SU-DHL-6 (cell line): ENCODE measurements at regions not wholly inside any gene's neighbourhood (a gene's known extent, or its start where the extent isn't known, plus 50 kb on each side); places are given as distances from the start of the nearest gene placed in this dataset.

Source experiments
- H2AFZ ChIP-seq: fragments of 200-600 bp; sonication (generic); 2 replicates; pipeline ENCODE4 v1.6.1; 2014; ENCODE audit warnings: low read depth, mild to moderate bottlenecking, moderate library complexity, mixed read lengths, antibody characterized with exemption, low read length; ENCODE audit not compliant: severe bottlenecking
- H3F3A ChIP-seq: fragments of 200-600 bp; shearing (Covaris generic); 2 replicates; pipeline ENCODE4 v1.6.0; 2016; ENCODE audit warnings: antibody characterized with exemption, mild to moderate bottlenecking; ENCODE audit not compliant: insufficient read depth
- H3K27ac ChIP-seq: fragments of 200-600 bp; sonication (generic); 2 replicates; pipeline ENCODE4 v1.5.1; 2016; ENCODE audit warnings: low read depth, mild to moderate bottlenecking, low read length, moderate library complexity, mixed read lengths
- H3K27me3 ChIP-seq: fragments of 200-600 bp; sonication (generic), shearing (Covaris generic); 2 replicates; pipeline ENCODE4 v1.6.0; 2014; ENCODE audit warnings: mild to moderate bottlenecking, low read length
- H3K36me3 ChIP-seq: fragments of 200-600 bp; sonication (generic); 2 replicates; pipeline ENCODE4 v1.6.1; 2014; ENCODE audit warnings: mild to moderate bottlenecking, low read length, mixed read lengths
- H3K4me2 ChIP-seq: fragments of 300-600, 200-600 bp; shearing (Covaris generic), sonication (generic); 2 replicates; pipeline ENCODE4 v1.6.0; 2014; ENCODE audit warnings: low read length, low read depth, mild to moderate bottlenecking; ENCODE audit not compliant: poor library complexity, severe bottlenecking
- H3K4me3 ChIP-seq: fragments of 200-600 bp; sonication (generic); 2 replicates; pipeline ENCODE4 v1.5.1; 2014; ENCODE audit warnings: antibody characterized with exemption, low read length, mild to moderate bottlenecking, mixed read lengths; ENCODE audit not compliant: insufficient read depth, poor library complexity, severe bottlenecking
- H3K79me2 ChIP-seq: fragments of 200-600 bp; sonication (generic); 2 replicates; pipeline ENCODE4 v1.6.1; 2014; ENCODE audit warnings: mild to moderate bottlenecking, low read length, moderate library complexity; ENCODE audit not compliant: insufficient read depth
- H3K9ac ChIP-seq: fragments of 200-600 bp; sonication (generic); 2 replicates; pipeline ENCODE4 v1.7.0; 2014; ENCODE audit warnings: mild to moderate bottlenecking, low read length
- H3K9me2 ChIP-seq: fragments of 200-600 bp; sonication (generic); replicated peaks from 2 replicates; pipeline ENCODE4 v1.6.1; 2014; ENCODE audit warnings: low read length; ENCODE audit not compliant: insufficient read depth
- H3K9me3 ChIP-seq: fragments of 200-600 bp; sonication (generic); 2 replicates; pipeline ENCODE4 v1.6.1; 2014; ENCODE audit warnings: low read length, mixed read lengths; ENCODE audit not compliant: insufficient read depth
- H4K20me1 ChIP-seq: fragments of 200-600 bp; sonication (generic); 2 replicates; pipeline ENCODE4 v1.6.1; 2014; ENCODE audit warnings: low read depth, mild to moderate bottlenecking, antibody characterized with exemption, low read length, moderate library complexity, mixed read lengths
- EZH2phosphoT487 ChIP-seq: fragments of 200-600 bp; sonication (generic), shearing (Covaris generic); conservative IDR thresholded peaks from 2 replicates; pipeline ENCODE4 v1.6.1; 2018; ENCODE audit warnings: mild to moderate bottlenecking, antibody characterized with exemption, low read length, moderate library complexity, mixed read lengths
- TF ChIP-seq, protein P1 (sequence below): fragments of 200-600 bp; sonication (generic); IDR thresholded peaks from one replicate; pipeline ENCODE4 v1.5.1; 2017; ENCODE audit warnings: antibody characterized with exemption, mild to moderate bottlenecking, low read length, moderate library complexity; ENCODE audit not compliant: insufficient read depth, poor library complexity, severe bottlenecking

DNA sequence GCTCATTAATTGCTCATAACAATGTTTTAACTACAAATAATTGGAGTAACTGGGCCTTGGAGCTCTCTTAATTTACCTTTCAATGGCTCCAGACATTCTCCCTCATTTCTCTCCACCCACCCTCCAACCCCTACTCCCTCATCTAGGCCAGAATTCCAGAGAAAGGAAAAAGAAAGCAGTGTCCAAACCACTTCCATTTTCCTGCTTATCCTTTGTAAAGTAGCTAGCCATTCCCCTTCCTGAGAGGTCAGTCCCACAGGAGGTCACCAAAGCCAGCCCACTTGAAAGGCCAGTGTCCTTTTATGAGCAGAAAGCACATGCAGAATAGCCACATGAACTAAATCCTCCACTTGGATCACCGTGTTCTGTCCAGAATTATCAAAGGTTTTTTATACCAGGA lies 404.8 kb upstream of the FAT3 start:
- Histone ChIP-seq H3K4me3 (no peak overlapping the region), H4K20me1 (no peaks in the 10 kb centered on the region), H3K79me2 (no peaks in the 10 kb centered on the region), H3K9me3 (no peaks in the 10 kb centered on the region), H3K9me2 (no peaks in the 10 kb centered on the region), H3F3A (no peaks in the 10 kb centered on the region), H3K4me2 (no peak overlapping the region), H2AFZ (no peak overlapping the region), H3K36me3 (no peaks in the 10 kb centered on the region), H3K27me3 (no peaks in the 10 kb centered on the region), H3K9ac (no peak overlapping the region), H3K27ac (no peak overlapping the region)
- TF ChIP-seq, protein P1, sequence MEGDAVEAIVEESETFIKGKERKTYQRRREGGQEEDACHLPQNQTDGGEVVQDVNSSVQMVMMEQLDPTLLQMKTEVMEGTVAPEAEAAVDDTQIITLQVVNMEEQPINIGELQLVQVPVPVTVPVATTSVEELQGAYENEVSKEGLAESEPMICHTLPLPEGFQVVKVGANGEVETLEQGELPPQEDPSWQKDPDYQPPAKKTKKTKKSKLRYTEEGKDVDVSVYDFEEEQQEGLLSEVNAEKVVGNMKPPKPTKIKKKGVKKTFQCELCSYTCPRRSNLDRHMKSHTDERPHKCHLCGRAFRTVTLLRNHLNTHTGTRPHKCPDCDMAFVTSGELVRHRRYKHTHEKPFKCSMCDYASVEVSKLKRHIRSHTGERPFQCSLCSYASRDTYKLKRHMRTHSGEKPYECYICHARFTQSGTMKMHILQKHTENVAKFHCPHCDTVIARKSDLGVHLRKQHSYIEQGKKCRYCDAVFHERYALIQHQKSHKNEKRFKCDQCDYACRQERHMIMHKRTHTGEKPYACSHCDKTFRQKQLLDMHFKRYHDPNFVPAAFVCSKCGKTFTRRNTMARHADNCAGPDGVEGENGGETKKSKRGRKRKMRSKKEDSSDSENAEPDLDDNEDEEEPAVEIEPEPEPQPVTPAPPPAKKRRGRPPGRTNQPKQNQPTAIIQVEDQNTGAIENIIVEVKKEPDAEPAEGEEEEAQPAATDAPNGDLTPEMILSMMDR: no peak

- H3K9me2 ChIP-seq: no peaks in the 10 kb centered on the region
- no peak overlapping the region for H2AFZ ChIP-seq
- H3K79me2 ChIP-seq: no peaks in the 10 kb centered on the region
- H3K36me3 ChIP-seq: no peaks in the 10 kb centered on the region
- no peaks in the 10 kb centered on the region for H4K20me1 ChIP-seq
- H3K9ac ChIP-seq: no peak overlapping the region
- H3K4me2 ChIP-seq: no peak overlapping the region
- TF ChIP-seq EZH2phosphoT487: no peak
- TF ChIP-seq, protein P1: no peak
- H3K4me3 ChIP-seq: no peak overlapping the region
- no peak overlapping the region for H3K27ac ChIP-seq
- H3F3A ChIP-seq: no peaks in the 10 kb centered on the region
- no peaks in the 10 kb centered on the region for H3K27me3 ChIP-seq
- H3K9me3 ChIP-seq: no peaks in the 10 kb centered on the region
Observed at GRCh38 chr11:91819195-91819594, 405.4 kb upstream of the FAT3 start.

DNA sequence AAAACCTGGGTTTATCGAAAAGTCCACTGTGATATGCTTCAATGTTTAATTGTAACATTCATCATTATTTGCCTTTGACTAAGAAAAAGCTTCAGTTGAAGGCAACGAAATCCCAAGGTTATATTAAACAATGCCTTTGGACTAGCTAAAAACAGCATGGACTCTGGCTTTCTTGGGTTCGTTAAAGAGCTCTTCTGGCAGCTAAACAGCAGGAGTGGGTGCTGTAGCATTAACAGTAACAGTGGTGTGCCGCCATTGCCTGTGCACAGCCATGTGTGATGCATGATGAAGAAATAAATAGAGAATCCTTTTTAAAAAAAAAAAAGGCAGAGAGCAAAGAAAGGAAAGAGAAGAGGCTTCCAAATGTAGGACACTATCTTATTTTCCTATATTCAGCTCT lies 406.6 kb upstream of the FAT3 start:
- Histone ChIP-seq H3K4me3 (no peak overlapping the region), H3K27me3 (no peaks in the 10 kb centered on the region), H3K4me2 (no peak overlapping the region), H3K9ac (no peak overlapping the region), H3K27ac (no peak overlapping the region), H3K9me3 (no peaks in the 10 kb centered on the region), H4K20me1 (no peaks in the 10 kb centered on the region), H3K79me2 (no peaks in the 10 kb centered on the region), H3K36me3 (no peaks in the 10 kb centered on the region), H3K9me2 (no peaks in the 10 kb centered on the region), H3F3A (no peaks in the 10 kb centered on the region), H2AFZ (no peak overlapping the region)
- TF ChIP-seq EZH2phosphoT487: no peak
- TF ChIP-seq, protein P1: no peak

DNA sequence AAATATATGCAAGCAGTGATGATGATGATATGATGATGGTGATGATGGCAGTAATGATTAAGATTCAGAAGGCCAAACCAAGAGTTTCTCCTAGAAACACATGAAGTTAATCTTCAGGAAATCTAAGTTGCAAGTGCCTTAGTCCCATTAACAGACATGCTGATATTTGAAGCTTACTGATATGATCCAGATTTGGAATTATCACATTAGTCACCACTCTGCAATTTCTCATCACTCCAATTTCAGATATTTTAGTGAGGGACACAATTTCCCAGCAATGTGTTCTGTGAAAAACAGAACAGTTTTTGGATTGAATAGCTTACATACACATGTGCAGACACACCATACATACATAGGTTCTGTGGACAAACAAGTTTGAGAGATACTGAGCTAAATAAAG lies 411.4 kb upstream of the FAT3 start:
- TF ChIP-seq, protein P1: no peak
- no peak for TF ChIP-seq EZH2phosphoT487
- no peak overlapping the region for H2AFZ ChIP-seq
- no peak overlapping the region for H3K27ac ChIP-seq
- H3K4me2 ChIP-seq: no peak overlapping the region
- no peaks in the 10 kb centered on the region for H4K20me1 ChIP-seq
- no peaks in the 10 kb centered on the region for H3K36me3 ChIP-seq
- H3F3A ChIP-seq: no peaks in the 10 kb centered on the region
- H3K9me2 ChIP-seq: no peaks in the 10 kb centered on the region
- no peaks in the 10 kb centered on the region for H3K27me3 ChIP-seq
- no peaks in the 10 kb centered on the region for H3K9me3 ChIP-seq
- H3K79me2 ChIP-seq: no peaks in the 10 kb centered on the region
- no peak overlapping the region for H3K4me3 ChIP-seq
- no peak overlapping the region for H3K9ac ChIP-seq
